Gastrocnemius medialis (tissue), 4 donors: ENCODE measurements at regions not wholly inside any gene's neighbourhood (a gene's known extent, or its start where the extent isn't known, plus 50 kb on each side); places are given as distances from the start of the nearest gene placed in this dataset.

Experiments
- ATAC-seq, 2 donors: fragments of 150-250 bp; one replicate each; pipeline ENCODE4 v1.9.1; 2016
- DNase-seq, 2 donors: peaks; one replicate each; pipeline ENCODE4 v3.0.0-alpha.2; 2019
- H3K27ac ChIP-seq, 4 donors: fragments of 200-600 bp; sonication (generic); 1 replicate in 1 of 4; 2 replicates in 3 of 4; pipeline ENCODE4 v1.5.1; 2016 to 2018; ENCODE audit warnings: mild to moderate bottlenecking in 2 of 4, moderate library complexity in 1 of 4
- H3K27me3 ChIP-seq, 3 donors: fragments of 200-600 bp; sonication (generic) in 2 of 3; 1 replicate in 1 of 3; 2 replicates in 2 of 3; pipeline versions ENCODE4 v1.5.1 to v1.6.0; 2016 to 2019; ENCODE audit warnings: mild to moderate bottlenecking in 1 of 3, moderate library complexity in 1 of 3
- H3K36me3 ChIP-seq, 2 donors: fragments of 200-600 bp; sonication (generic) in 1 of 2; one replicate each; pipeline ENCODE4 v1.5.1; 2017 to 2018
- H3K4me1 ChIP-seq, 2 donors: fragments of 200-600 bp; sonication (generic) in 1 of 2; one replicate each; pipeline ENCODE4 v1.5.1; 2016 to 2017; ENCODE audit warnings: mild to moderate bottlenecking in 2 of 2
- H3K4me3 ChIP-seq, 4 donors: fragments of 200-600 bp; sonication (generic) in 3 of 4; 1 replicate in 1 of 4; 2 replicates in 3 of 4; pipeline ENCODE4 v1.5.1; 2016 to 2019; ENCODE audit warnings: mild to moderate bottlenecking in 2 of 4
- H3K9me3 ChIP-seq, 3 donors: fragments of 200-600 bp; sonication (generic) in 2 of 3; 1 replicate in 1 of 3; 2 replicates in 2 of 3; pipeline ENCODE4 v1.5.1; 2016 to 2019
- POLR2A ChIP-seq, 2 donors: fragments of 450-650 bp; IDR thresholded peaks; one replicate each; pipeline ENCODE4 v1.6.1; 2017; ENCODE audit warnings: antibody characterized with exemption in 2 of 2, mild to moderate bottlenecking in 2 of 2, moderate library complexity in 2 of 2
- in situ Hi-C, 4 donors: fragments of 200-750 bp; cut with MboI; loops; one replicate each; pipeline versions ENCODE4 v1.15.0 to v1.8.0; 2017; ENCODE audit warnings: low sequenced_read_pairs in 4 of 4
- intact Hi-C: fragments of 100-400 bp; cut with DNase I; formaldehyde crosslinking; loops from one replicate; pipeline ENCODE4 v1.15.1; 2023; ENCODE audit warnings: low total_unique reads
- TF ChIP-seq, protein P1 (sequence below), 5 experiments: fragments of 450-650 bp in 3 of 5; fragments of 200-600 bp in 2 of 5; sonication (generic) in 2 of 5; IDR thresholded peaks in 4 of 5; conservative IDR thresholded peaks in 1 of 5; 1 replicate in 4 of 5; 2 replicates in 1 of 5; pipeline ENCODE4 v1.5.1; 2016 to 2019; ENCODE audit warnings: antibody characterized with exemption in 5 of 5, mild to moderate bottlenecking in 3 of 5, moderate library complexity in 3 of 5

DNA sequence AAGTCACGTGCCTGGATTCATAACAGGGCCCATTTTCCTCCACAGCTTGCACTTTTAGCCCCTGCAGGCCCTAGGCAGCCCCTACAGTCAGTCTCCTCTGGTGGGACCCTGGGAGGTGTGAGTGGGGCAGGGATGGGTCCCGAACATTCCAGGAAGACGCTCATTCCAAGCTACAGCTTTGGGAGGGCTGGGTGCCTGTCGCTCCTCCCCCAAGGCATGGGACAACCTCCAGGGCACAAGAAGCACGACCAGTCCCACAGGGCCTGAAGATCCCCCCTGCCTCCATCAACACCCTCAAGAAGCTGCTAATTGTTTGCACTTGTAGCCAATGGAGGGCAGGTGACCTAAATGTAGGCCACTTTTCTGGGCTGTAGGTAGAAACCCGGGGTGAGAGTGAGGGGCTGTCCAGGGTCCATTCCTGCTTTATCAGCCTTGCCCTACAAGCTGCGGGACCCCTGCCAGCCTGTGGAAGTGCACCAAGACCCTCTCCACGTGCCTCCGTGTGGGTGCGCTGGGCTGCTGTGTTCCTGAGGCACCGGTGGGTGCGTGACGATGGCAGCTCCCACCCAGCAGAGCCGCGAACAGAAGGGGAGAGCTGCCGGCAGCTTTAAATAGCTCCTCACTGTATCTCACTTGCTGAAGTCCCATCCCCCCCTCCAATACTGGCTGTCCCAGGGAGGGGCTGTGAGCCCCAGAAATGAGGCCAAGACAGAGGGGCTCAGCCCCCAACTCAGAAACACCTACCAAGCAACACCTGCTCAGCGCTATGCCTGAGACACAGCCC, 91.9 kb upstream of the ARAP3 start:
- no peak for TF ChIP-seq POLR2A (IDR thresholded peaks at IDR 0.05)
- TF ChIP-seq, protein P1, sequence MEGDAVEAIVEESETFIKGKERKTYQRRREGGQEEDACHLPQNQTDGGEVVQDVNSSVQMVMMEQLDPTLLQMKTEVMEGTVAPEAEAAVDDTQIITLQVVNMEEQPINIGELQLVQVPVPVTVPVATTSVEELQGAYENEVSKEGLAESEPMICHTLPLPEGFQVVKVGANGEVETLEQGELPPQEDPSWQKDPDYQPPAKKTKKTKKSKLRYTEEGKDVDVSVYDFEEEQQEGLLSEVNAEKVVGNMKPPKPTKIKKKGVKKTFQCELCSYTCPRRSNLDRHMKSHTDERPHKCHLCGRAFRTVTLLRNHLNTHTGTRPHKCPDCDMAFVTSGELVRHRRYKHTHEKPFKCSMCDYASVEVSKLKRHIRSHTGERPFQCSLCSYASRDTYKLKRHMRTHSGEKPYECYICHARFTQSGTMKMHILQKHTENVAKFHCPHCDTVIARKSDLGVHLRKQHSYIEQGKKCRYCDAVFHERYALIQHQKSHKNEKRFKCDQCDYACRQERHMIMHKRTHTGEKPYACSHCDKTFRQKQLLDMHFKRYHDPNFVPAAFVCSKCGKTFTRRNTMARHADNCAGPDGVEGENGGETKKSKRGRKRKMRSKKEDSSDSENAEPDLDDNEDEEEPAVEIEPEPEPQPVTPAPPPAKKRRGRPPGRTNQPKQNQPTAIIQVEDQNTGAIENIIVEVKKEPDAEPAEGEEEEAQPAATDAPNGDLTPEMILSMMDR (IDR thresholded peaks at IDR 0.05 in 4 of 5, conservative IDR thresholded peaks at IDR 0.05 in 1 of 5), result no peak
- intact Hi-C loops, result no loop called here
- DNase-seq (no peak), ATAC-seq (no peak)
- H3K4me1 ChIP-seq, result no peaks in the 10 kb centered on the region
- in situ Hi-C loops, result no loop called here
- H3K27ac ChIP-seq, result no peak overlapping the region
- no peaks in the 10 kb centered on the region for H3K9me3 ChIP-seq
- H3K4me3 ChIP-seq, result no peak overlapping the region
- H3K36me3 ChIP-seq, result no peaks in the 10 kb centered on the region
- H3K27me3 ChIP-seq, result no peaks in the 10 kb centered on the region

DNA sequence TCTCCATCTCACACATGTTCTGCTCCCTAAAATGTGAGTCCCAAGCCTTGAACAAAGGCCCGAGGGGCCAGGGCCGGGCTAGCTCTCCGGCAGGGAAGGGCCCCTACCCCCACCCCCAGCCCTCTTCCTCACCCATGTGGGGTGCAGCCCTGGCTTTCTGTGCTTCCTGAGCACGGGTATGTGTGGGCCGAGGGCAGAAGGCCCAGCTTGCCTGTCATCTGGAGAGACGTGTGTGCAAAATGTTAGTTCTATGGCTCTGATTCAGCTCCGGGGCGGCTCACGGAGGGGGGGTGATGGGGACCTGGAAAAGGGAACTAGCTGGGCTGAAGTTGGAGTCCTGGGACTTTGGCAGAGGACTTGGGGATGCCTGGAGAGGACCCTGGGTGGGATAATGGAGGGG, 90.3 kb upstream of the ARAP3 start:
- no peaks in the 10 kb centered on the region for H3K36me3 ChIP-seq

DNA sequence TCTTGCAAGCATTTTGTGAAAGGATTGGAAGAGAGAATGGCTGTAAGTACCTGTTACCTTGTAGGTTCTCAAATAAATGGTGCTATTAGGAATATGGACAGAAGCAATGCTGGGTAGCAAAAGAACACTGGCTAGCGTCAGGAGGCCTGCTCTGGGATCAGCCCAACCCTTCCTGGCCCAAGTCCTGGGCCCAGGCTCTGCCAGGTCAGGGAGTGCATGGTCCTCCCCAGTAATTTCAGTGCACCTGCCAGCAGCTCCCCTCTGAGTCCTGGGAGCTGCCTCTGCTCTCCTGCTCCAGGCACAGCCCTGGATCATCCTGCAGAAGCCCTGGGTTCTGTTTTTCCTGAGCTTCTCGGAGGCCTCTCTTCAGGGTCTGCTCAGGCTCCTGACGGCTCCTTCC, 89.5 kb upstream of the ARAP3 start:
- Histone ChIP-seq H3K27me3 (no peaks in the 10 kb centered on the region), H3K4me1 (no peaks in the 10 kb centered on the region), H3K9me3 (no peaks in the 10 kb centered on the region), H3K36me3 (no peaks in the 10 kb centered on the region), H3K4me3 (no peak overlapping the region), H3K27ac (no peak overlapping the region)
- DNase-seq, result no peak
- TF ChIP-seq, protein P1 (IDR thresholded peaks at IDR 0.05 in 4 of 5, conservative IDR thresholded peaks at IDR 0.05 in 1 of 5), result no peak
- no peak for TF ChIP-seq POLR2A (IDR thresholded peaks at IDR 0.05)
- intact Hi-C loops (no loop called here), in situ Hi-C loops (no loop called here)
- no peak for ATAC-seq

More for the DNA sequence above, 90.3 kb upstream of the ARAP3 start:
- no peak for DNase-seq
- TF ChIP-seq, protein P1 (IDR thresholded peaks at IDR 0.05 in 4 of 5, conservative IDR thresholded peaks at IDR 0.05 in 1 of 5), result no peak
- no peak for TF ChIP-seq POLR2A (IDR thresholded peaks at IDR 0.05)
- Histone ChIP-seq H3K9me3 (no peaks in the 10 kb centered on the region), H3K4me1 (no peaks in the 10 kb centered on the region), H3K4me3 (no peak overlapping the region), H3K27ac (no peak overlapping the region), H3K27me3 (no peaks in the 10 kb centered on the region)
- intact Hi-C loops, result no loop called here
- no peak for ATAC-seq
- in situ Hi-C loops, result no loop called here

DNA sequence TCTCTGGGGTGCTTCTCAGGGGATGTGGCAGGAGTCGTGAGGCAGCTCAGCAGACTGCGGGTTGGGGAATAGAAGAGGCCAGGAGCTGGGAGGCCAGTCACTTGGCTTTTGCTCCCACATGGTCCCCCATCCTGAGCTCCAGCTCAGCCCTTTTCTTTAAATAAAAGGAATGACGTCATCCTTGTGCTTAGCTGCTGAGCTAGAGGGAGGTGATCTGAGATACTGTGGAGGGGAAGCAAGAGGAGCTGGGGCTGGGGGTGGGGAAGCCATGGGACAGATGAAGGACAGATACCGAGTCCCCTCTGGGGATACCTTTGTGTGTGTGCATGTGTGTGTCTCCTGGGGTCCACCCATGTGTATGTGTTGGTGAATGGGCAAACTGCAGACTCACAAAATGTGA, 89.0 kb upstream of the ARAP3 start:
- no peaks in the 10 kb centered on the region for H3K4me1 ChIP-seq
- H3K36me3 ChIP-seq, result no peaks in the 10 kb centered on the region
- intact Hi-C loops (no loop called here), in situ Hi-C loops (no loop called here)
- H3K27ac ChIP-seq, result no peak overlapping the region
- DNase-seq (no peak), ATAC-seq (no peak)
- no peaks in the 10 kb centered on the region for H3K27me3 ChIP-seq
- TF ChIP-seq, protein P1 (IDR thresholded peaks at IDR 0.05 in 4 of 5, conservative IDR thresholded peaks at IDR 0.05 in 1 of 5), result no peak
- TF ChIP-seq POLR2A (IDR thresholded peaks at IDR 0.05), result no peak
- H3K9me3 ChIP-seq, result no peaks in the 10 kb centered on the region
- H3K4me3 ChIP-seq, result no peak overlapping the region
